MCF 10A (cell line): ENCODE measurements at regions not wholly inside any gene's neighbourhood (a gene's known extent, or its start where the extent isn't known, plus 50 kb on each side); places are given as distances from the start of the nearest gene placed in this dataset.
"Not testable (repeated sequence)": the region's sequence is repeated elsewhere in the genome, so short reads cannot be mapped to it uniquely, and the experiment has no call there.

Source experiments
- BruUV-seq: library from RNA; stranded (reverse); fragments of 400-500 nt; replicated peaks from 2 replicates; lab custom pipeline; 2021; lab: Mats Ljungman, UMichigan
- CTCF ChIA-PET: fragments of 300-600 bp; sonication (Branson Sonifier 250); formaldehyde crosslinking; extraction: SDS; loops from one replicate; lab custom pipeline; 2021; ENCODE audit warnings: antibody characterized with exemption, inconsistent platforms; lab: Yijun Ruan, JAX
- POLR2A ChIA-PET: fragments of 300-600, 350-650 bp; sonication (Branson Sonifier 250); formaldehyde crosslinking; extraction: SDS; loops from one replicate; lab custom pipeline; 2020; ENCODE audit warnings: antibody characterized with exemption, inconsistent platforms; lab: Yijun Ruan, JAX
- DNase-seq: peaks from one replicate; pipeline ENCODE4 v3.0.0-alpha.2; 2018; ENCODE audit not compliant: unreplicated experiment
- H3K27ac Mint-ChIP-seq: one replicate; pipeline ENCODE4 v1.8.0; 2022; ENCODE audit warnings: mild to moderate bottlenecking, low read depth, mixed read lengths; ENCODE audit not compliant: unreplicated experiment
- H3K27me3 Mint-ChIP-seq: one replicate; pipeline ENCODE4 v1.8.0; 2022; ENCODE audit warnings: mixed read lengths; ENCODE audit not compliant: insufficient read depth, unreplicated experiment
- H3K36me3 Mint-ChIP-seq: one replicate; pipeline ENCODE4 v1.8.0; 2022; ENCODE audit warnings: mild to moderate bottlenecking, moderate library complexity, mixed read lengths; ENCODE audit not compliant: insufficient read depth, unreplicated experiment
- H3K4me1 Mint-ChIP-seq: one replicate; pipeline ENCODE4 v1.8.0; 2022; ENCODE audit warnings: mixed read lengths; ENCODE audit not compliant: insufficient read depth, unreplicated experiment
- H3K4me3 Mint-ChIP-seq: one replicate; pipeline ENCODE4 v1.8.0; 2022; ENCODE audit warnings: mild to moderate bottlenecking, moderate library complexity, mixed read lengths; ENCODE audit not compliant: unreplicated experiment
- H3K9me3 Mint-ChIP-seq: one replicate; pipeline ENCODE4 v1.8.0; 2022; ENCODE audit warnings: mixed read lengths; ENCODE audit not compliant: unreplicated experiment
- CTCF ChIP-seq: fragments of 200-600 bp; IDR thresholded peaks from one replicate; pipeline ENCODE4 v1.8.0; 2022; ENCODE audit warnings: antibody characterized with exemption, mild to moderate bottlenecking; ENCODE audit not compliant: unreplicated experiment
- intact Hi-C: fragments of 100-400 bp; cut with micrococcal nuclease; formaldehyde crosslinking; loops from 2 replicates; pipeline ENCODE4 v1.14.1; 2022

- BruUV-seq = no TSS peak
- Mint-ChIP-seq H3K9me3 (no peaks in the 10 kb centered on the region), H3K36me3 (peaks cover 6% of the 10 kb centered on the region), H3K27me3 (no peaks in the 10 kb centered on the region), H3K4me1 (peaks cover 13% of the 10 kb centered on the region), H3K27ac (no peak overlapping the region), H3K4me3 (no peak overlapping the region)
- TF ChIP-seq CTCF = no peak
- ChIA-PET POLR2A (no interaction called here), CTCF (interaction anchor here (0.6 to 0.7 kb wide), 2 partner anchors 15 to 314 kb away, joined by 3 read pairs; no protein-coding TSS in a partner anchor)
- DNase-seq = no peak
- intact Hi-C loops = no loop called here
These were observed 368.4 kb upstream of the GRAMD2B start for GRCh38 chr5:126054577-126055347.

- no peak for DNase-seq
- TF ChIP-seq CTCF = no peak
- no TSS peak for BruUV-seq
- CTCF ChIA-PET = interaction anchor here (0.6 to 0.7 kb wide), 2 partner anchors 16 to 313 kb away, joined by 3 read pairs; no protein-coding TSS in a partner anchor
- POLR2A ChIA-PET = interaction anchor here (0.6 kb wide), 1 partner anchor 71 kb away, joined by 3 read pairs; no protein-coding TSS in a partner anchor
- no peaks in the 10 kb centered on the region for H3K27me3 Mint-ChIP-seq
- H3K4me1 Mint-ChIP-seq = peaks cover 13% of the 10 kb centered on the region
- H3K27ac Mint-ChIP-seq = no peak overlapping the region
- H3K36me3 Mint-ChIP-seq = peaks cover 6% of the 10 kb centered on the region
- intact Hi-C loops = no loop called here
- H3K4me3 Mint-ChIP-seq = no peak overlapping the region
- H3K9me3 Mint-ChIP-seq = no peaks in the 10 kb centered on the region
These were observed 367.9 kb upstream of the GRAMD2B start for GRCh38 chr5:126055348-126055729.

GRCh38 chr5:126056352-126056751, 366.9 kb upstream of the GRAMD2B start:
- Mint-ChIP-seq H3K27ac (no peak overlapping the region), H3K9me3 (no peaks in the 10 kb centered on the region), H3K27me3 (no peaks in the 10 kb centered on the region), H3K4me1 (peaks cover 13% of the 10 kb centered on the region), H3K4me3 (no peak overlapping the region), H3K36me3 (peaks cover 6% of the 10 kb centered on the region)
- ChIA-PET CTCF (no interaction called here), POLR2A (no interaction called here)
- intact Hi-C loops = no loop called here
- TF ChIP-seq CTCF = no peak
- DNase-seq = no peak
- no TSS peak for BruUV-seq

GRCh38 chr5:126056851-126057622, 366.2 kb upstream of the GRAMD2B start:
- Mint-ChIP-seq H3K27me3 (no peaks in the 10 kb centered on the region), H3K4me3 (no peak overlapping the region), H3K27ac (no peak overlapping the region), H3K4me1 (peaks cover 7% of the 10 kb centered on the region), H3K36me3 (peaks cover 5% of the 10 kb centered on the region), H3K9me3 (no peaks in the 10 kb centered on the region)
- DNase-seq = no peak
- no peak for TF ChIP-seq CTCF
- ChIA-PET CTCF (interaction anchor here (0.6 kb wide), 1 partner anchor 292 kb away, joined by 7 read pairs; no protein-coding TSS in a partner anchor), POLR2A (no interaction called here)
- BruUV-seq = no TSS peak
- intact Hi-C loops = no loop called here

- H3K27ac Mint-ChIP-seq, POLR2A ChIA-PET, H3K4me1 Mint-ChIP-seq, H3K4me3 Mint-ChIP-seq, intact Hi-C loops, H3K36me3 Mint-ChIP-seq, H3K27me3 Mint-ChIP-seq, BruUV-seq, DNase-seq, H3K9me3 Mint-ChIP-seq: not testable (repeated sequence)
- CTCF ChIA-PET = interaction anchor here (0.6 to 1.3 kb wide), 2 partner anchors 23 to 1199 kb away, joined by 3 to 4 read pairs; no protein-coding TSS in a partner anchor
These were observed 364.8 kb upstream of the GRAMD2B start for GRCh38 chr5:126058392-126058791.
